ENCODE measurements at regions not wholly inside any gene's neighbourhood (a gene's known extent, or its start where the extent isn't known, plus 50 kb on each side); places are given as distances from the start of the nearest gene placed in this dataset.

DNA sequence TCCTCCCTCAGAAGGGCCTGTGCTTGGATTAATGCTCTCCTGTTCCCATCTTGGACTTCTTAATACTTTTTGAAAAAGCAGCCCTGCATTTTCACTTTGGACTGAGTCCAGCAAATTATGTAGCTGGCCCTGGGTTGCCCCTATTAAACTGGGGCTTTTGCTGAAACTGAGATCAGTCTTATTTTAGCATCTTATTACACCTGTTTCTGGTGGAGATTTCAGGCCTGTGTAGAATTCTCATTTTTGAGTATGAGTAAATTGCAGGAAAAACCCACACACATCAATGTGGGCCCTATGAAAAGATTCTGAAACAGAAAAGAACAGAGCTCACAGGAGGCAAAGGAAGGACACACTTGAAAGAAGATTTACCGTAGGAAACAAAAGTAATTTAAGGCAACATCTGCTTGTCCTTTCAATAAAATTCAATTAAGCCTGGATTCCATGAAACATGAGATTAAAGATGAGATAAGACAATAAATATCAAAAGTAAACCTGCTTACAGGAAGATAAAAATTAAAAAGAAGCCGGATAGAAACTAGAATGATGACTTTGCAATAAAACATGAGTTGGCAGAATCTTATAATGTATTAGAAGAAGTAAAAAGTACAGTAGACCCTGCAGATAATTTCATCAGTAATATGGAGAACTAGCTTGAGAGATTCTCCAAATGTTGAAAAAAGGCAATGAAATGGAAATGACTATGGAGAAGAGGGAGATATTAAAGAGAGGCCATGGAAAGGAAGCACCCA is 90.7 kb upstream of the GCFC2 start:
- intact Hi-C loops (cut with DNase I) = no loop called here
- DNase-seq = no peak

DNA sequence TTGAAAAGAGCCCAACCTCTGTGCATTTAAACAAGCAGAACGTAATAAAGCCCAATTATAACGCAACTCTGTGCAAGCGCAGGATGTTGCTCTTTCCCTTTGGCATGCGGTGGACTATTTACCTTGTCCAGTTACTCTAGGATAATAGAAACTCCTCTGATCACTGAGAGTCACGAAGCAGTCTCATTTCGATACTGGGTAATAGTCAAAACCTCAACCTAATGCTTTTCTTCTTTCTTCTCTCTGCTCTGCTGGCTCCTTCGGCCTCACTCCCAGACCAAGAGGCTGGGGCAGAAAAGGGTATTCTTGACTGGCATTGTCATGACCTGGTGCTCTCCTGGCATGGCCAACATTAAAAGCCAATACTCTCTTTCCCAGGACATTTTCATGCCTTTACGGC is 89.7 kb upstream of the GCFC2 start:
- DNase-seq = no peak
- intact Hi-C loops (cut with DNase I) = no loop called here

DNA sequence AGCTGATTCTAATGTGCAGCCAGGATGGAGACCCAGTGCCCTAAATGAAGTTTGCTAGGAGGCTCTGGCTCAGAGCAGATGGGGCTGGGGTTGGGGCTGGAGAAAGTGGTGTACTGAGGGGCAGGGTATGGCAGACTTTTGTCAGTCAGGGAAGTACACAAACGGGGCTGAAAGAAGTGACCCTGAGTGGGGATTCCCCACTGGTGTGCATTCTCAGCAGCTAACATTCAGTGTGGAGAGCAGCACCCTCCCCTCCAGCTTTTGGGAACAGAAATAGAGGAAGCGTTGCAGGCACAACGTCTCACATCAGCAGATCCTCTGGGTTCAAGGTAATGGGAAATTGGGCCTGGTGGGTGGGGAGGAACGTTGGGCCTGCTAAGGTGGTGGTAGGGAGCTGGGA is 89.1 kb upstream of the GCFC2 start:
- DNase-seq = no peak
- intact Hi-C loops (cut with DNase I) = no loop called here

DNA sequence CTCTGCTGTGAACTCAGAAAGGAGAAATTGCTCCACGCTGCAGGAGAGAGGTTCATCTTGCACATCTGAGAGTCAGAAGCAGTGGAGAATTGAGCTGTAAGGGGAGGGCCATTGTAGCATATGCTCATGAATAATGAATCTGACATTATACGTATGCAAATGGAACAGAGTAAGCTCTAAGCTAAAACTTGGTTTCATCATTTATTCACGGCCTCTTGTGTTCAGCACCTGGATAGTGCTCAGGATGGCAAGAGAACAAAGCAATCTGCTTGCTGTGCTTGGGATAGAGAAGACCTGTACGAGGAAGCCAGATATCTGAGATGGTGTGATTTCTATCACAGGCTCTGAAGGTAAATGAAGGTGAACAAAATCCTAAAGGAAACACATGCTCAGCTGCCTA is 87.9 kb upstream of the GCFC2 start:
- intact Hi-C loops (cut with DNase I) = no loop called here
- no peak for DNase-seq

DNA sequence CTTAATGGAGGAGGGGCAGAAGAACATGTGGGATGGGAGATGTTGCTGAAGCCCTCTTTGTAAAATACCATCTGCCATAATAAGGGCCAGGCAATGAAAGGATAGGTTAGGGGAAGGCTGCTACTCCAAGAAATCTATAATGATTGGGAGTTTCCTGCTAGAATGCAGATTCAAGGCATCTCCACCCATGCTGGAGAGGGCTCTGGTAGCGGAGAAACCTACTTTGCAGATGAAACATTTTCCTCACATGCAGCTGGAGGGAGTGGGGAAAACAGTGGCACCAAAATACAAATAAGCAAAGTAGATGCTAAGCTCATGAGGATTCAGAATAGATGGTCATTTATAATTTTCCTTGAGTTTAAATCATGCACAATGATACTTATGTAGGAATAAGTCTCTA is 82.3 kb upstream of the GCFC2 start:
- intact Hi-C loops (cut with DNase I) = no loop called here
- DNase-seq = no peak

DNA sequence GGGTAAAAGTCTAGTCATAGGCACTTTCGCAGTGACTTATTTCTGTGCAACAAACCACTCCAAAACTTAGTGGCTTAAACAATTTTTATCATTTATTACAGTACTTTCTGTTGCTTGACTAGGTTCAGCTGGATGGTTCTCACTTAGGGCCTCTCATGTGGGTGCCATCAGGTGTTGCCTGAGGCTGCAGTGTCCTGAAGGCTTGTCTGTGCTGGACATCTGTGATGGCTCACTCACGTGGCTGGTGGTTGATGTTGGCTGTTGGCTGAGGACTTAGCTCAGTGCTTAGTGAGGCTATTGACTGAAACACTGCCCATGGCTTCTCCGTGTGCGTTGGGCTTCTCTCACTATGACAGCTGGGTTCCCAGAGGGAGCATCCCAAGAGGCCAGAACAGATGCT is 81.4 kb upstream of the GCFC2 start:
- no peak for DNase-seq
- intact Hi-C loops (cut with DNase I) = no loop called here

DNA sequence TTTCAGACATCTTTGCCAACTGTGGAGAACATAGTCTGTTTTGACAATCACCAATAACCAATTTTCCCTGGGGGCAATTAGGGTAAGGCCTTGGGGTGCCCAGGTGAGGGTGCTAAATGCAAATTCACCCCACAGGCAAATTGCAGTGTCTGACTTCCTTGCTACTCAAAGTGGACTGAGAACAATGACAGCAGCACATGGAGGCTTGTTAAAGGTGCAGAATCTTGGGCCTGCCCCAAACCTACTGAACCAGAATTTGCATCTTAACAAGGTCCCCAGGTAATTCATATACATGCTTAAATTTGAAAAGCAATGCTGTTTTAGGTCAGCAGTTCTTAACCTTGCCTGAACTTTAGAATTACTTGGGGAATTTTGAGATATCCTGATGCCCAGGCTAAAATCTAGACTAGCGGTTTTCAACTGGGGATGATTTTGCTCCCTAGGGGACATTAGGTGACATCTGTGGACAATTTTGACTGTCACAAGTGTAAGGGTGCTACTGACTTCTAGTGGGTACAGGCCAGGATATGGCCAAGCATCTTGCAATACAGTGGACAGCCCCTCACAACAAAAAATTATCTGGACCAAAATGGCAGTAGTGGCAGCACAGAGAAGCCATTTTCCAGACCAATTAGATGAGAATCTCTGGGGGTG is 80.2 kb upstream of the GCFC2 start:
- intact Hi-C loops (cut with DNase I) = no loop called here
- no peak for DNase-seq

DNA sequence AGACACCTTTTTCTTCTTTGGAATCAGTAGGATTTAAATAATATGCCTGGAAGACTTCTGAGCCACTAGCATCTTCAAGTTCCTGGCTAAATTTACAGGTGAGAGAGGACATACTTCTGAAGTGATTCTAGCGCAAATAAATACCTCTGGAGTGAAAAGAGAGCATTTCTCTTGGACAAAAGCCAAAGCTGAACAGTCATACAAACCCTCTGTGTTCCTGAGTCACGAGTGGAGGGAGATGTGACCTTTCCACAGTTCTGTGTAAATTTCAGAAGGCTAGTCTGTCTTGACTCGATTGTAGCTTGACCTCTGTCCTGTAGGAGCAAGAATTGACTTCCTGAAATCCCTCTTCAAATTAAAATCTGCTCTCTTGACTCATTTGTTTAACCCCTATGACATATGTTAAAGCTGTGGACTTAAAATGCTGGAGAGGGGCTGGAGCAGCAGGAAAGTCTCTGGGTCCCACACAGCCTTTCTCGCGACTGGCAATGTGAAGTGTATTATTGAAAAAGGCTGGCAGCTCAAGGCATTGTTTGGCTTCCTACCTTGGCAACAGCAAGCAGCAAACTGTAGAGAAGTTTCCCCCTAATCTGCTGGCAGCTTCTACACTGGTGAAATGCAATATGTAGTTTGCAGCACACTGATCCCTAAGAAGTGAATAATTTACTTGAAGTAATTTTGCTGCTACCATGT is 79.6 kb upstream of the GCFC2 start:
- intact Hi-C loops (cut with DNase I) = no loop called here
- DNase-seq = no peak

DNA sequence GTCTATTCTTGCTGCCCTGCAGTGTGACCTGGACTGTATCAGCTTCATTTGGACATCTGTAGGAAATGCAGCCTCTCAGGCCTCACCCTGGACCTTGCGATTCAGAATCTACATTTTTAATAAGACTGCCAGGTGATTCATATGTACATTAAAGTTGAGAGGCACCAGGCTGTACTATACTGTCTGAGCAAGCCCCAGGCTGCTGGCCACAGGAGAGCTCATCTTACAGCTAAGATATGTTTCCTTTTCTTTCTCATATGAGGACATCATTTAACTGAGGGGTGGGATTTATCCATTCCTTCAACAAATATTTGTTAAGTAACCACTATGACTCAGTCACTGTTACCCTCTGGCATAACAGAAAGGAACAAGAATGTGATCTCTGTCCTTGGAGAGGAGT is 78.2 kb upstream of the GCFC2 start:
- DNase-seq = no peak
- intact Hi-C loops (cut with DNase I) = loop anchor here (5.0 kb wide), 1 partner anchor 808 kb away; no protein-coding TSS in a partner anchor

DNA sequence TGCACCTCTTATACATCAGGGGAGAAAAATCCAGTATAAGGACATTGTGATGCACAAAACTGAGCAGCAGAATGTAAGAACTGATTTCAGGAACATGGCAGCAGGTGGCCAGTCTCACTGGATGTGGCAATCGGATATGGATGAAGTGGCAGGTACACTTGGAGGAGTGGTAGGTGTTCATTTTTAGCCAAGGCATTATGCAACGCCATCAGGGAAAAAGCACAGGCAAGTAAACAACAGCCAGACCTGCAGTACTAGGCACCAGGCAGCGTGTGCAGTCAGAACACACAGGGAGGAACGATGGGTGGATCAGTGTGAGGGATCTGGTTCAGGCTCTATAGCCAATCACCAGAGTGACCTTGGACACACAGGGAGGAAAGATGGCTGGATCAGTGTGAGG is 77.4 kb upstream of the GCFC2 start:
- DNase-seq = no peak
- intact Hi-C loops (cut with DNase I) = loop anchor here (5.0 kb wide), 1 partner anchor 809 kb away; no protein-coding TSS in a partner anchor

DNA sequence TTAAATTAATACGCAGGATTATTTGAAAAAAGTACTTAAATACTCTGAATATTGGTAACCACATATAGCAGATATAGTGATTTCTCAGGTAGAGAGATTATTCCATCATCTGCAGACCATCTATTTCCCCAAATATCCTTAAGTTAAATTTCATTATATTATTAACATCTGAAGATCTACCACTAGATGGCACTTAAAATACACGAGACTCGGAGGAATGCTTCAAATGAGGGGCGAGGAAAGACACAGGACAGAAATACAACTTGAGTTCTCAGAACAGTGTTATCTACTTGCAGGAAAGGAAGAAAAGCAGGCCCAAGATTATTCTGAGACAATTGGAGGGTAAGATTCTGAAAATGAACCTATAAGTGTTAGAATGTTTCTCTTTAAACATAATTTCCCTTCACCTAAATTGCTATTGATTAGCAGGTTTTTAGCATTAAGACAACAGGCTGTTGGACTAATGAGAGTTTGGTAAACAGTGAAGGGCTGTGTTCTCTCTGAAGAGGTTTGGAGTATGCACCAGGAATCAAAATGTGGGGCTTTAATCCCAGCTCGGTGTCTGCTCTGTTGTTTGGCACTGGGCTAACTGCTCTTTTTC is 76.9 kb upstream of the GCFC2 start:
- peak in 11 of 42 donors; percentile 6 to 56 (median 30) for DNase-seq
- intact Hi-C loops (cut with DNase I) = loop anchor here (5.0 kb wide), 1 partner anchor 810 kb away; no protein-coding TSS in a partner anchor

DNA sequence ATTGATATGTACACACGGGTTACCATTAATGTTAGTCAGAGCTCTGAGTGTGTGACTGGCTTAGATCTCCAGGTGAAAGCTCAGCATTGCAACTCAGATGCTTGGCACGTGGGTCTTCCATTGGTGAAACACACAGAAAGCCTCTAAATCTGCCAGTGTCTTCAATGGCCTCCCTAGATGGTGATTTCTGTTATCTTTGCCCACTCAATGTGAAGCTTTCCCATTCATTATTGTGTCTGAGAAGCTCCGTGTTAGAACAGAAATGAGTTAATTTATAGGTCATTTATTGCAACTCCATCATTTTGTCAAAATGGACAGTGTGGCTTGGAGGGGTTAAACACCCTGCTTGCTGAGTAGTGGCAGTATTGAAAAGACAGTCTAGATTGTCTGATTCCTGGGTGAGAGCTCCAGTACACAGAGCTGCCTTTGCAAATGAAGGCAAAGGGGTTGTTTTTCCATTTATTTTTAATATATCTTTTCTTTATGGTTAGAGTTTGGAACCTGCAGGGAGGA is 64.7 kb upstream of the GCFC2 start:
- intact Hi-C loops (cut with DNase I) = no loop called here
- no peak for DNase-seq

DNA sequence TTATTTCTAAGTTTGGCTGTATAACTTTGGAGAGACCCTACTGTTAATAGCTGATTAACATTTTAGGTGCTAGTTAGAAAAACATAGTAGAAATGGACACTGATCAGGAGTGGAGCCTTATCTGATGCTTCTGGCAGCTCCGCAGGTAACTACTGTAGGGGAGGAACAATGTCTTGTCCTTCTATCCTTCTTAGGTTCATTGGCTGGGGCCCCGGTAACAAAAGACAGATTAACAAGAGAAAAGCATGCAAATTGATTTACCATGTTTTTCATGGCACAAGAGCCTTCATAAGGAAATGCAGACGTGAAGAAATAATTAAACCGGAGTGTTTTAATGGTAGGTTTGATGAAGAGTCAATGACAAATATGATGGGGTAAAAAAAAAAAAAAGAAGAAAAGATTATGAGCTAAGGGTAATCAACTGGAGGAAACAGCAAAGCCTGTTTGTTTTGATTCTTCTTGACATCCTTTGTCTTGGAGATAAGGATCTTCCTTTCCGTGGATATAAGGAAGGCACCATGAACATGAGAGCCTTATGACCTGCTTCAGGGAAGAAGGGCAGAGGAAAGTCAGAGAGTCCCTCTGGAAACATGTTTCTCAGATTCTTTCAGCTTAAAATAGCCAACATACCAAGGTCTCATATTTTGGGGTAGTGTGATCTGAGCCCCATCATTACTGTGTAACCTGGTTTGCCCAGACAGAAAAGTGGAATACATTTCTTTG is 62.4 kb upstream of the GCFC2 start:
- no peak for DNase-seq
- intact Hi-C loops (cut with DNase I) = no loop called here

DNA sequence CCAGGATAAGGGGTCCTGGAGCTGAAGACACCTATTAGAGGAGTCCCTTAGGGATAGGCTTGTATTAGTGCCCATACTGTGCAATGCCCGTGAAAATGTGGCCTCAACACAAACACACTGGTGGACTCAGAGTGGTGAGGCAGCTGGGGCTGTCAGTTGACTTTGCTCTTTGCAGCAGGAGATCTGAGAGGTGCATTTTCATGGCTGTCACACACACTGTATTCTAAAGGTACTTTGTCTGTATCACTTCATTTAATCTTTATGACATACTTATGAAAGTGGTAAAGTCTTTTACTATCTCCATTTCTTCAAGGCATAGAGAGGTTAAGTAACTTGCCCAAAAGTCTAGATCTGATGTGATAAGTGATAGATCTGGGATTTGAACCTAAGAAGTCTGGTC is 55.1 kb upstream of the GCFC2 start:
- intact Hi-C loops (cut with DNase I) = no loop called here
- DNase-seq = no peak

DNA sequence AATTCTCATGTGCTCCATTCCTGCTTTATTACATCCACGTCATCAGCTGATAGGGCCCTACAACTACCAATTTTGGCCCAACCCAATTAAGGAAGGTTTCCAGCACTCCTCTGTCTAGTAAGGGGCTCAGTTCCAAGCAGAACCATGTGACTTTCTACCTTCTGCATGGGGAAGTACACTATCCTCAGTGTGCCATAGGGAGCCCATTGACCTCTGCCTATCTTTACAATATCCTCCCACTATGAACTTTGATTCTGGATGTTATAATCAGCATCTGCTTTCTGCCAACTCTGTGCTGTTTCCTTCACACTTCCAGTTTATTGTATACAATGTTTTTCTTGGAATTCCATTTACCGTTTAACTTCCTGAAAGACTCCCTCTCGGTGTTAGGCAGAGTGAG is 53.9 kb upstream of the GCFC2 start:
- intact Hi-C loops (cut with DNase I) = no loop called here

More for the DNA sequence above, 53.9 kb upstream of the GCFC2 start:
- no peak for DNase-seq

All from head of caudate nucleus (tissue), 42 donors.